ENCODE measurements at regions not wholly inside any gene's neighbourhood (a gene's known extent, or its start where the extent isn't known, plus 50 kb on each side); places are given as distances from the start of the nearest gene placed in this dataset.
"Not testable (repeated sequence)": the region's sequence is repeated elsewhere in the genome, so short reads cannot be mapped to it uniquely, and the experiment has no call there.

GRCh38 chr10:123221418-123221817, 67.2 kb downstream of the BUB3 start:
- DNase-seq = no peak

- no peak for DNase-seq
These were observed 68.6 kb downstream of the BUB3 start for GRCh38 chr10:123222832-123223231.

GRCh38 chr10:123227706-123228105, 73.5 kb downstream of the BUB3 start:
- no peak for DNase-seq

GRCh38 chr10:123229927-123230630, 75.9 kb downstream of the BUB3 start:
- no peak for DNase-seq

GRCh38 chr10:123232879-123233278, 78.7 kb downstream of the BUB3 start:
- DNase-seq = not testable (repeated sequence)

GRCh38 chr10:123235014-123235413, 80.8 kb downstream of the BUB3 start:
- DNase-seq = not testable (repeated sequence)

GRCh38 chr10:123236126-123236525, 81.9 kb downstream of the BUB3 start:
- no peak for DNase-seq

- no peak for DNase-seq
These were observed 86.0 kb downstream of the BUB3 start for GRCh38 chr10:123240250-123240649.

- no peak for DNase-seq
These were observed 86.6 kb downstream of the BUB3 start for GRCh38 chr10:123240776-123241175.

- no peak for DNase-seq
These were observed 87.4 kb downstream of the BUB3 start for GRCh38 chr10:123241391-123242141.

- DNase-seq = no peak
These were observed 90.5 kb downstream of the BUB3 start for GRCh38 chr10:123244747-123245146.

- no peak for DNase-seq
These were observed 91.1 kb downstream of the BUB3 start for GRCh38 chr10:123245264-123245663.

GRCh38 chr10:123249894-123250293, 95.7 kb downstream of the BUB3 start:
- DNase-seq = no peak

- no peak for DNase-seq
These were observed 96.4 kb downstream of the BUB3 start for GRCh38 chr10:123250640-123251039.

GRCh38 chr10:123252779-123253178, 98.6 kb downstream of the BUB3 start:
- no peak for DNase-seq

- DNase-seq = not testable (repeated sequence)
These were observed 100.1 kb downstream of the BUB3 start for GRCh38 chr10:123254343-123254742.

- DNase-seq = no peak
These were observed 103.8 kb downstream of the BUB3 start for GRCh38 chr10:123257904-123258456.

GRCh38 chr10:123259081-123259480, 104.9 kb downstream of the BUB3 start:
- no peak for DNase-seq

- DNase-seq = no peak
These were observed 105.6 kb downstream of the BUB3 start for GRCh38 chr10:123259791-123260190.

- no peak for DNase-seq
These were observed 108.3 kb downstream of the BUB3 start for GRCh38 chr10:123262456-123262855.

GRCh38 chr10:123266971-123267370, 112.8 kb downstream of the BUB3 start:
- no peak for DNase-seq

GRCh38 chr10:123269017-123269552, 114.9 kb downstream of the BUB3 start:
- no peak for DNase-seq

- no peak for DNase-seq
These were observed 115.5 kb downstream of the BUB3 start for GRCh38 chr10:123269675-123270074.

GRCh38 chr10:123270221-123270620, 116.0 kb downstream of the BUB3 start:
- no peak for DNase-seq
